HuH-7.5 (cell line): ENCODE measurements at regions not wholly inside any gene's neighbourhood (a gene's known extent, or its start where the extent isn't known, plus 50 kb on each side); places are given as distances from the start of the nearest gene placed in this dataset.
"Not testable (repeated sequence)": the region's sequence is repeated elsewhere in the genome, so short reads cannot be mapped to it uniquely, and the experiment has no call there.

Experiments
- DNase-seq: peaks from one replicate; pipeline ENCODE4 v3.0.0; 2011; ENCODE audit warnings: low spot score

- no peak for DNase-seq
These were observed 238.8 kb upstream of the SYT10 start for GRCh38 chr12:33678221-33678964.

- no peak for DNase-seq
These were observed 250.9 kb upstream of the SYT10 start for GRCh38 chr12:33690562-33690961.

GRCh38 chr12:33703221-33703620, 263.6 kb upstream of the SYT10 start:
- DNase-seq, result no peak

- no peak for DNase-seq
These were observed 267.3 kb upstream of the SYT10 start for GRCh38 chr12:33706927-33707326.

GRCh38 chr12:33708935-33709334, 269.3 kb upstream of the SYT10 start:
- DNase-seq, result no peak

GRCh38 chr12:33710548-33710947, 270.9 kb upstream of the SYT10 start:
- DNase-seq, result no peak

- DNase-seq, result no peak
These were observed 279.0 kb upstream of the SYT10 start for GRCh38 chr12:33718631-33719030.

GRCh38 chr12:33721561-33721960, 281.9 kb upstream of the SYT10 start:
- DNase-seq, result no peak

GRCh38 chr12:33724867-33725266, 285.2 kb upstream of the SYT10 start:
- DNase-seq, result no peak

GRCh38 chr12:33734871-33735270, 287.4 kb upstream of the ALG10 start:
- no peak for DNase-seq

GRCh38 chr12:33752854-33753253, 269.4 kb upstream of the ALG10 start:
- no peak for DNase-seq

- DNase-seq, result no peak
These were observed 264.6 kb upstream of the ALG10 start for GRCh38 chr12:33757701-33758100.

- DNase-seq, result no peak
These were observed 263.0 kb upstream of the ALG10 start for GRCh38 chr12:33759279-33759678.

- no peak for DNase-seq
These were observed 259.0 kb upstream of the ALG10 start for GRCh38 chr12:33763331-33763730.

- DNase-seq, result no peak
These were observed 251.6 kb upstream of the ALG10 start for GRCh38 chr12:33770652-33771051.

GRCh38 chr12:33771889-33772288, 250.4 kb upstream of the ALG10 start:
- DNase-seq, result no peak

GRCh38 chr12:33773091-33773490, 249.2 kb upstream of the ALG10 start:
- not testable (repeated sequence) for DNase-seq

- DNase-seq, result no peak
These were observed 235.8 kb upstream of the ALG10 start for GRCh38 chr12:33786532-33786931.

- DNase-seq, result no peak
These were observed 227.3 kb upstream of the ALG10 start for GRCh38 chr12:33794954-33795353.

GRCh38 chr12:33795536-33795935, 226.8 kb upstream of the ALG10 start:
- no peak for DNase-seq

- no peak for DNase-seq
These were observed 208.8 kb upstream of the ALG10 start for GRCh38 chr12:33813536-33813935.

GRCh38 chr12:33817713-33818112, 204.6 kb upstream of the ALG10 start:
- no peak for DNase-seq

- DNase-seq, result no peak
These were observed 204.0 kb upstream of the ALG10 start for GRCh38 chr12:33818313-33818712.

GRCh38 chr12:33825442-33825841, 196.9 kb upstream of the ALG10 start:
- DNase-seq, result no peak
